ENCODE measurements at regions not wholly inside any gene's neighbourhood (a gene's known extent, or its start where the extent isn't known, plus 50 kb on each side); places are given as distances from the start of the nearest gene placed in this dataset.

- H3K9me3 ChIP-seq (ENCODE audit: control insufficient read depth, low read depth, low read length): no peaks in the 10 kb centered on the region
- H3K27me3 Mint-ChIP-seq (ENCODE audit: low read depth): peaks cover 4% of the 10 kb centered on the region; the same call in 1 of the 2 replicates
- H3K4me3 Mint-ChIP-seq: no peak overlapping the region
- no peak overlapping the region for H4K91ac ChIP-seq (ENCODE audit: insufficient read length, low read depth, low read length)
- no peak overlapping the region for H3K14ac ChIP-seq (ENCODE audit: insufficient read depth, low read length)
- H3K4ac ChIP-seq (ENCODE audit: low read depth, low read length): no peak overlapping the region
- H3K27ac ChIP-seq (ENCODE audit: insufficient read length, low read depth, low read length): no peak overlapping the region
- no peak overlapping the region for H2BK12ac ChIP-seq (ENCODE audit: insufficient read length, low read depth, low read length)
- no peak overlapping the region for H3T11ph ChIP-seq (ENCODE audit: low read length)
- H3K4me2 ChIP-seq (ENCODE audit: insufficient read depth, insufficient read length, low read length): no peak overlapping the region
- no peaks in the 10 kb centered on the region for H4K20me1 ChIP-seq (ENCODE audit: control insufficient read depth, insufficient read depth, insufficient read length)
- H2BK120ac ChIP-seq (ENCODE audit: low read depth, low read length, poor library complexity, severe bottlenecking): no peak overlapping the region
- peaks cover 0 to 2% (median 0%) of the 10 kb centered on the region in 3 experiments; a peak in 1 of 7 replicates for H3K36me3 Mint-ChIP-seq (ENCODE audit: insufficient read depth in 1 of 3, low read depth in 3 of 3)
- no peak overlapping the region for H3K23ac ChIP-seq (ENCODE audit: insufficient read length, low read depth, low read length)
- H2BK20ac ChIP-seq (ENCODE audit: low read depth, low read length, poor library complexity, severe bottlenecking): no peak overlapping the region
- H3K79me2 ChIP-seq (ENCODE audit: insufficient read depth, low read length): no peaks in the 10 kb centered on the region
- no peak for DNase-seq
- no peak overlapping the region for H3K9ac ChIP-seq (ENCODE audit: extremely low read depth, insufficient read length, low read length)
- H3K79me1 ChIP-seq (ENCODE audit: insufficient read depth, low read depth, low read length, poor library complexity, severe bottlenecking): no peaks in the 10 kb centered on the region
- no CpG with 5 or more reads among the region's 2 CpGs for WGBS (ENCODE audit: extremely low coverage, insufficient read length, low lambda C conversion rate)
- no peaks in the 10 kb centered on the region for H3K27me3 ChIP-seq (ENCODE audit: insufficient read depth, low read length)
- H2BK15ac ChIP-seq (ENCODE audit: low read depth, low read length): no peak overlapping the region
- H3K27ac Mint-ChIP-seq: no peak overlapping the region
- H2AFZ ChIP-seq (ENCODE audit: low read length): no peak overlapping the region
- no peak overlapping the region for H2BK5ac ChIP-seq (ENCODE audit: insufficient read length, low read length)
- H3K56ac ChIP-seq (ENCODE audit: insufficient read length, low read depth, low read length): no peak overlapping the region
- H4K8ac ChIP-seq (replicated peaks; ENCODE audit: insufficient read length, low read depth, low read length): no peak overlapping the region
- no peaks in the 10 kb centered on the region for H3K4me1 ChIP-seq (ENCODE audit: insufficient read depth, low read length)
- no peak overlapping the region for H3K18ac ChIP-seq (ENCODE audit: insufficient read length, low read depth, low read length)
- peaks cover 2 to 3% of the 10 kb centered on the region in 2 experiments; a peak in 1 of 5 replicates for H3K9me3 Mint-ChIP-seq
- H4K5ac ChIP-seq (ENCODE audit: insufficient read length, low read depth, low read length): no peak overlapping the region
- no peaks in the 10 kb centered on the region for H3K23me2 ChIP-seq (ENCODE audit: insufficient read length, low read depth, low read length, poor library complexity, severe bottlenecking)
- no peak for TF ChIP-seq CTCF (conservative IDR thresholded peaks at IDR 0.05)
- H2AK5ac ChIP-seq (ENCODE audit: insufficient read length, low read length): no peak overlapping the region
- no peaks in the 10 kb centered on the region for H3K4me1 Mint-ChIP-seq
Observed at GRCh38 chr2:13597176-13597575, 880.4 kb downstream of the TRIB2 start.
